Fibroblast of pulmonary artery (primary cell): ENCODE measurements at regions not wholly inside any gene's neighbourhood (a gene's known extent, or its start where the extent isn't known, plus 50 kb on each side); places are given as distances from the start of the nearest gene placed in this dataset.

Experiments used
- DNase-seq: peaks from one replicate; pipeline ENCODE4 v3.0.0-alpha.2; 2010; ENCODE audit warnings: low read depth
- H3K4me3 ChIP-seq: replicated peaks from 2 replicates; pipeline ENCODE4 v1.5.1; 2011; ENCODE audit warnings: low read depth, mild to moderate bottlenecking, control low read depth, low read length, moderate library complexity
- CTCF ChIP-seq: IDR thresholded peaks from 2 replicates; pipeline ENCODE4 v1.5.1; 2011; ENCODE audit warnings: mild to moderate bottlenecking, control low read depth, low read length, inconsistent platforms; ENCODE audit errors: missing control alignments

- TF ChIP-seq CTCF = no peak
- DNase-seq = no peak
- H3K4me3 ChIP-seq = no peak overlapping the region
Measured at GRCh38 chr22:49534386-49534785, 293.3 kb downstream of the BRD1 start.

- no peak for TF ChIP-seq CTCF
- H3K4me3 ChIP-seq = no peak overlapping the region
- DNase-seq = no peak
Measured at GRCh38 chr22:49533886-49534285, 293.8 kb downstream of the BRD1 start.

GRCh38 chr22:49532869-49533802, 294.5 kb downstream of the BRD1 start:
- DNase-seq = no peak
- TF ChIP-seq CTCF = no peak
- no peak overlapping the region for H3K4me3 ChIP-seq

GRCh38 chr22:49531368-49531791, 296.3 kb downstream of the BRD1 start:
- no peak for TF ChIP-seq CTCF
- DNase-seq = no peak
- no peak overlapping the region for H3K4me3 ChIP-seq

- no peak for TF ChIP-seq CTCF
- no peak overlapping the region for H3K4me3 ChIP-seq
- no peak for DNase-seq
Measured at GRCh38 chr22:49530671-49531367, 296.9 kb downstream of the BRD1 start.

GRCh38 chr22:49528420-49528720, 299.3 kb downstream of the BRD1 start:
- H3K4me3 ChIP-seq = no peak overlapping the region
- DNase-seq = no peak
- TF ChIP-seq CTCF = no peak
